Neural cell (in vitro differentiated cells): ENCODE measurements at regions not wholly inside any gene's neighbourhood (a gene's known extent, or its start where the extent isn't known, plus 50 kb on each side); places are given as distances from the start of the nearest gene placed in this dataset.

ENCODE experiments used
- H2AFZ ChIP-seq: fragments of 200-600, 300-800 bp; sonication (generic), shearing (Covaris generic); 2 replicates; pipeline ENCODE4 v1.6.0; 2014; ENCODE audit warnings: low read depth, mild to moderate bottlenecking, antibody characterized with exemption, low read length, moderate library complexity
- H3F3A ChIP-seq: fragments of 200-600 bp; shearing (Covaris generic); 2 replicates; pipeline ENCODE4 v1.6.1; 2016; ENCODE audit warnings: mild to moderate bottlenecking, moderate library complexity, mixed read lengths, antibody characterized with exemption, low read length; ENCODE audit not compliant: insufficient read depth, poor library complexity, severe bottlenecking
- H3K27ac ChIP-seq: fragments of 200-600, 300-800 bp; sonication (generic), shearing (Covaris generic); 2 replicates; pipeline ENCODE4 v1.5.1; 2014; ENCODE audit warnings: mild to moderate bottlenecking, low read length, moderate library complexity
- H3K27me3 ChIP-seq: fragments of 300-800, 200-600 bp; sonication (generic), shearing (Covaris generic); 2 replicates; pipeline ENCODE4 v1.6.0; 2014; ENCODE audit warnings: mild to moderate bottlenecking, low read depth, low read length, moderate library complexity; ENCODE audit not compliant: insufficient read depth
- H3K36me3 ChIP-seq: fragments of 300-800, 200-600 bp; sonication (generic), shearing (Covaris generic); 2 replicates; pipeline ENCODE4 v1.5.1; 2014; ENCODE audit warnings: mild to moderate bottlenecking, antibody characterized with exemption, low read length, moderate library complexity; ENCODE audit not compliant: insufficient read depth
- H3K4me2 ChIP-seq: fragments of 300-800, 200-600 bp; sonication (generic), shearing (Covaris generic); 2 replicates; pipeline ENCODE4 v1.6.0; 2014; ENCODE audit warnings: mild to moderate bottlenecking, low read length
- H3K4me3 ChIP-seq: fragments of 300-800, 200-600 bp; sonication (generic), shearing (Covaris generic); 2 replicates; pipeline ENCODE4 v1.5.1; 2014; ENCODE audit warnings: mild to moderate bottlenecking, low read length, moderate library complexity
- H3K79me2 ChIP-seq: fragments of 200-600 bp; shearing (Covaris generic); replicated peaks from 2 replicates; pipeline ENCODE4 v1.6.0; 2014; ENCODE audit warnings: mild to moderate bottlenecking, low read length, moderate library complexity; ENCODE audit not compliant: insufficient read depth
- H3K9ac ChIP-seq: fragments of 300-800, 200-600 bp; sonication (generic), shearing (Covaris generic); 2 replicates; pipeline ENCODE4 v1.6.1; 2016; ENCODE audit warnings: mild to moderate bottlenecking, low read length, mixed read lengths
- H3K9me2 ChIP-seq: fragments of 200-600 bp; shearing (Covaris generic); 2 replicates; pipeline ENCODE4 v1.6.1; 2016; ENCODE audit warnings: mild to moderate bottlenecking, low read length, mixed read lengths; ENCODE audit not compliant: insufficient read depth
- H3K9me3 ChIP-seq: fragments of 200-600, 300-800 bp; sonication (generic), shearing (Covaris generic); 2 replicates; pipeline ENCODE4 v1.6.1; 2016; ENCODE audit warnings: mild to moderate bottlenecking, mixed run types, low read length, moderate library complexity, mixed read lengths
- H4K20me1 ChIP-seq: fragments of 200-600 bp; shearing (Covaris generic); 2 replicates; pipeline ENCODE4 v1.6.1; 2016; ENCODE audit warnings: mild to moderate bottlenecking, mixed run types; ENCODE audit not compliant: insufficient read depth
- EP300 ChIP-seq: fragments of 450-650 bp; conservative IDR thresholded peaks from 2 replicates; pipeline ENCODE4 v1.6.1; 2014; ENCODE audit warnings: antibody characterized with exemption, mild to moderate bottlenecking, moderate library complexity; ENCODE audit not compliant: poor library complexity, severe bottlenecking
- EZH2 ChIP-seq: fragments of 200-600, 300-800 bp; shearing (Covaris generic), sonication (generic); IDR thresholded peaks from 2 replicates; pipeline ENCODE4 v1.6.1; 2014; ENCODE audit warnings: antibody characterized with exemption, low read length, borderline replicate concordance, mild to moderate bottlenecking; ENCODE audit not compliant: insufficient read depth, poor library complexity, severe bottlenecking
- MXI1 ChIP-seq: fragments of 450-650 bp; conservative IDR thresholded peaks from 2 replicates; pipeline ENCODE4 v1.6.1; 2014; ENCODE audit warnings: antibody characterized with exemption, mild to moderate bottlenecking; ENCODE audit not compliant: poor library complexity, severe bottlenecking
- POLR2AphosphoS5 ChIP-seq: IDR thresholded peaks from 2 replicates; pipeline ENCODE4 v1.6.1; 2012
- RAD21 ChIP-seq: fragments of 450-650 bp; conservative IDR thresholded peaks from 2 replicates; pipeline ENCODE4 v1.6.1; 2014; ENCODE audit warnings: antibody characterized with exemption, mild to moderate bottlenecking, moderate library complexity
- REST ChIP-seq: IDR thresholded peaks from 2 replicates; pipeline ENCODE4 v1.6.1; 2012; ENCODE audit warnings: borderline replicate concordance
- SMC3 ChIP-seq: fragments of 450-650 bp; conservative IDR thresholded peaks from 2 replicates; pipeline ENCODE4 v1.6.1; 2014; ENCODE audit warnings: antibody characterized with exemption, mild to moderate bottlenecking, moderate library complexity; ENCODE audit not compliant: poor library complexity
- TAF1 ChIP-seq: IDR thresholded peaks from 2 replicates; pipeline ENCODE4 v1.6.1; 2012; ENCODE audit warnings: low read depth
- TF ChIP-seq, protein P1 (sequence below): fragments of 450-650 bp; IDR thresholded peaks from 2 replicates; pipeline ENCODE4 v1.5.1; 2014; ENCODE audit warnings: antibody characterized with exemption, mild to moderate bottlenecking, moderate library complexity; ENCODE audit not compliant: poor library complexity, severe bottlenecking

- Histone ChIP-seq H2AFZ (no peak overlapping the region), H3K9me3 (no peaks in the 10 kb centered on the region), H3K4me2 (no peak overlapping the region), H3K9ac (no peak overlapping the region), H3K36me3 (no peaks in the 10 kb centered on the region), H3F3A (no peaks in the 10 kb centered on the region), H3K27me3 (no peaks in the 10 kb centered on the region), H3K9me2 (no peaks in the 10 kb centered on the region), H3K4me3 (no peak overlapping the region), H4K20me1 (no peaks in the 10 kb centered on the region), H3K27ac (no peak overlapping the region), H3K79me2 (no peaks in the 10 kb centered on the region)
- TF ChIP-seq EP300 (no peak), SMC3 (no peak), MXI1 (no peak), POLR2AphosphoS5 (no peak), REST (no peak), TAF1 (no peak), EZH2 (no peak), RAD21 (no peak)
- TF ChIP-seq, protein P1, sequence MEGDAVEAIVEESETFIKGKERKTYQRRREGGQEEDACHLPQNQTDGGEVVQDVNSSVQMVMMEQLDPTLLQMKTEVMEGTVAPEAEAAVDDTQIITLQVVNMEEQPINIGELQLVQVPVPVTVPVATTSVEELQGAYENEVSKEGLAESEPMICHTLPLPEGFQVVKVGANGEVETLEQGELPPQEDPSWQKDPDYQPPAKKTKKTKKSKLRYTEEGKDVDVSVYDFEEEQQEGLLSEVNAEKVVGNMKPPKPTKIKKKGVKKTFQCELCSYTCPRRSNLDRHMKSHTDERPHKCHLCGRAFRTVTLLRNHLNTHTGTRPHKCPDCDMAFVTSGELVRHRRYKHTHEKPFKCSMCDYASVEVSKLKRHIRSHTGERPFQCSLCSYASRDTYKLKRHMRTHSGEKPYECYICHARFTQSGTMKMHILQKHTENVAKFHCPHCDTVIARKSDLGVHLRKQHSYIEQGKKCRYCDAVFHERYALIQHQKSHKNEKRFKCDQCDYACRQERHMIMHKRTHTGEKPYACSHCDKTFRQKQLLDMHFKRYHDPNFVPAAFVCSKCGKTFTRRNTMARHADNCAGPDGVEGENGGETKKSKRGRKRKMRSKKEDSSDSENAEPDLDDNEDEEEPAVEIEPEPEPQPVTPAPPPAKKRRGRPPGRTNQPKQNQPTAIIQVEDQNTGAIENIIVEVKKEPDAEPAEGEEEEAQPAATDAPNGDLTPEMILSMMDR = no peak
These were observed 94.7 kb upstream of the WARS2 start for GRCh38 chr1:119235120-119235519.

- H3K36me3 ChIP-seq = no peaks in the 10 kb centered on the region
- H2AFZ ChIP-seq = no peak overlapping the region
- H3K4me2 ChIP-seq = no peak overlapping the region
- H3K27ac ChIP-seq = no peak overlapping the region
- TF ChIP-seq RAD21 (no peak), SMC3 (no peak), TAF1 (no peak), POLR2AphosphoS5 (no peak), EP300 (no peak), MXI1 (no peak), EZH2 (no peak), REST (no peak)
- TF ChIP-seq, protein P1 = no peak
- no peaks in the 10 kb centered on the region for H3K27me3 ChIP-seq
- H3K79me2 ChIP-seq = no peaks in the 10 kb centered on the region
- no peaks in the 10 kb centered on the region for H4K20me1 ChIP-seq
- no peaks in the 10 kb centered on the region for H3K9me2 ChIP-seq
- no peak overlapping the region for H3K4me3 ChIP-seq
- H3K9me3 ChIP-seq = no peaks in the 10 kb centered on the region
- no peak overlapping the region for H3K9ac ChIP-seq
- no peaks in the 10 kb centered on the region for H3F3A ChIP-seq
These were observed 105.4 kb upstream of the WARS2 start for GRCh38 chr1:119245881-119246280.
